ENCODE measurements at regions not wholly inside any gene's neighbourhood (a gene's known extent, or its start where the extent isn't known, plus 50 kb on each side); places are given as distances from the start of the nearest gene placed in this dataset.

DNA sequence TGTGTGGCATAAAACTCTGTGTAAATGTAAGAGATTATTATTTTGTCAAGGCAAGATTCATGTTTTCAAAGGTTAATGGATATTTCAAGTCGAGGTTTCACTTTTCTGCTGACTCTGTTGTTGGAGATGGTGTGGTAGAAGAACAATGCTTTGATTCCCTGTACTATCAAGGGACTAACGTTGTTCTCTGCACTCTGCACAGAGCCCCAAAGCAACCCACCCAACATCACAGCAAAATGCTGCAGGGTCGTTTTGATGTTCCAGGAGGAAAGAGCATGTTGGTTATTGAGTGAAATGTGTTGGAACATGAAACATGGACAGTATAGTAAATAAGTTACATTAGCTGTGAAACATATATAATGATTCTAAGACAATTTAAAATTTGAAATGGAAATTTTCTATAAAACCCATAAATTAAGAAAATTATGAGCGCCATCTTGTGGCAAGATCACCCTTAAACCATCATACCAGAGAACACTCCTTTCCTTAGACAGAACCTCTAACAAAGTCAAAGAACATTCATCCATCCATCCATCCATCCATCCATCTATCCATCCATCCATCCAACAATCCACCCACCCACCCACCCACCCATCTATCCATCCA is 164.4 kb upstream of the ZBED5 start:
- TF ChIP-seq, protein P1, sequence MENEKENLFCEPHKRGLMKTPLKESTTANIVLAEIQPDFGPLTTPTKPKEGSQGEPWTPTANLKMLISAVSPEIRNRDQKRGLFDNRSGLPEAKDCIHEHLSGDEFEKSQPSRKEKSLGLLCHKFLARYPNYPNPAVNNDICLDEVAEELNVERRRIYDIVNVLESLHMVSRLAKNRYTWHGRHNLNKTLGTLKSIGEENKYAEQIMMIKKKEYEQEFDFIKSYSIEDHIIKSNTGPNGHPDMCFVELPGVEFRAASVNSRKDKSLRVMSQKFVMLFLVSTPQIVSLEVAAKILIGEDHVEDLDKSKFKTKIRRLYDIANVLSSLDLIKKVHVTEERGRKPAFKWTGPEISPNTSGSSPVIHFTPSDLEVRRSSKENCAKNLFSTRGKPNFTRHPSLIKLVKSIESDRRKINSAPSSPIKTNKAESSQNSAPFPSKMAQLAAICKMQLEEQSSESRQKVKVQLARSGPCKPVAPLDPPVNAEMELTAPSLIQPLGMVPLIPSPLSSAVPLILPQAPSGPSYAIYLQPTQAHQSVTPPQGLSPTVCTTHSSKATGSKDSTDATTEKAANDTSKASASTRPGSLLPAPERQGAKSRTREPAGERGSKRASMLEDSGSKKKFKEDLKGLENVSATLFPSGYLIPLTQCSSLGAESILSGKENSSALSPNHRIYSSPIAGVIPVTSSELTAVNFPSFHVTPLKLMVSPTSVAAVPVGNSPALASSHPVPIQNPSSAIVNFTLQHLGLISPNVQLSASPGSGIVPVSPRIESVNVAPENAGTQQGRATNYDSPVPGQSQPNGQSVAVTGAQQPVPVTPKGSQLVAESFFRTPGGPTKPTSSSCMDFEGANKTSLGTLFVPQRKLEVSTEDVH (IDR thresholded peaks at IDR 0.05; ENCODE audit: low read depth, partially characterized antibody): no peak
- TF ChIP-seq, protein P2, sequence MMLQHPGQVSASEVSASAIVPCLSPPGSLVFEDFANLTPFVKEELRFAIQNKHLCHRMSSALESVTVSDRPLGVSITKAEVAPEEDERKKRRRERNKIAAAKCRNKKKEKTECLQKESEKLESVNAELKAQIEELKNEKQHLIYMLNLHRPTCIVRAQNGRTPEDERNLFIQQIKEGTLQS (IDR thresholded peaks at IDR 0.05; ENCODE audit: borderline replicate concordance, extremely low read depth, low read depth, low read length): no peak
- no peak for TF ChIP-seq TCF7 (IDR thresholded peaks at IDR 0.05; ENCODE audit: borderline replicate concordance)
- TF ChIP-seq, protein P3, sequence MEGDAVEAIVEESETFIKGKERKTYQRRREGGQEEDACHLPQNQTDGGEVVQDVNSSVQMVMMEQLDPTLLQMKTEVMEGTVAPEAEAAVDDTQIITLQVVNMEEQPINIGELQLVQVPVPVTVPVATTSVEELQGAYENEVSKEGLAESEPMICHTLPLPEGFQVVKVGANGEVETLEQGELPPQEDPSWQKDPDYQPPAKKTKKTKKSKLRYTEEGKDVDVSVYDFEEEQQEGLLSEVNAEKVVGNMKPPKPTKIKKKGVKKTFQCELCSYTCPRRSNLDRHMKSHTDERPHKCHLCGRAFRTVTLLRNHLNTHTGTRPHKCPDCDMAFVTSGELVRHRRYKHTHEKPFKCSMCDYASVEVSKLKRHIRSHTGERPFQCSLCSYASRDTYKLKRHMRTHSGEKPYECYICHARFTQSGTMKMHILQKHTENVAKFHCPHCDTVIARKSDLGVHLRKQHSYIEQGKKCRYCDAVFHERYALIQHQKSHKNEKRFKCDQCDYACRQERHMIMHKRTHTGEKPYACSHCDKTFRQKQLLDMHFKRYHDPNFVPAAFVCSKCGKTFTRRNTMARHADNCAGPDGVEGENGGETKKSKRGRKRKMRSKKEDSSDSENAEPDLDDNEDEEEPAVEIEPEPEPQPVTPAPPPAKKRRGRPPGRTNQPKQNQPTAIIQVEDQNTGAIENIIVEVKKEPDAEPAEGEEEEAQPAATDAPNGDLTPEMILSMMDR (IDR thresholded peaks at IDR 0.05 in 2 of 3, conservative IDR thresholded peaks at IDR 0.05 in 1 of 3; ENCODE audit: control insufficient read depth in 2 of 3, extremely low read depth in 1 of 3, insufficient read depth in 1 of 3, low read depth in 3 of 3, low read length in 3 of 3): peak; percentile 20 to 46 (median 31); a peak in 3 of 6 replicates
- no peak for TF ChIP-seq SRF (IDR thresholded peaks at IDR 0.05; ENCODE audit: low read depth in 2 of 2, low read length in 2 of 2)
- no peak for TF ChIP-seq ZNF274 (IDR thresholded peaks at IDR 0.05; ENCODE audit: insufficient read depth, insufficient read length)
- TF ChIP-seq POLR2A (IDR thresholded peaks at IDR 0.05; ENCODE audit: low read depth, low read length): no peak
- no peak for TF ChIP-seq MXI1 (IDR thresholded peaks at IDR 0.05; ENCODE audit: low read depth, low read length)
- TF ChIP-seq, protein P4, sequence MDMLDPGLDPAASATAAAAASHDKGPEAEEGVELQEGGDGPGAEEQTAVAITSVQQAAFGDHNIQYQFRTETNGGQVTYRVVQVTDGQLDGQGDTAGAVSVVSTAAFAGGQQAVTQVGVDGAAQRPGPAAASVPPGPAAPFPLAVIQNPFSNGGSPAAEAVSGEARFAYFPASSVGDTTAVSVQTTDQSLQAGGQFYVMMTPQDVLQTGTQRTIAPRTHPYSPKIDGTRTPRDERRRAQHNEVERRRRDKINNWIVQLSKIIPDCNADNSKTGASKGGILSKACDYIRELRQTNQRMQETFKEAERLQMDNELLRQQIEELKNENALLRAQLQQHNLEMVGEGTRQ (IDR thresholded peaks at IDR 0.05; ENCODE audit: borderline replicate concordance, low read depth, low read length): no peak
- TF ChIP-seq CBX5 (IDR thresholded peaks at IDR 0.05; ENCODE audit: low read depth): no peak
